Neural cell (in vitro differentiated cells): ENCODE measurements at regions not wholly inside any gene's neighbourhood (a gene's known extent, or its start where the extent isn't known, plus 50 kb on each side); places are given as distances from the start of the nearest gene placed in this dataset.

ENCODE experiments used
- H2AFZ ChIP-seq: fragments of 200-600, 300-800 bp; sonication (generic), shearing (Covaris generic); 2 replicates; pipeline ENCODE4 v1.6.0; 2014; ENCODE audit warnings: low read depth, mild to moderate bottlenecking, antibody characterized with exemption, low read length, moderate library complexity
- H3F3A ChIP-seq: fragments of 200-600 bp; shearing (Covaris generic); 2 replicates; pipeline ENCODE4 v1.6.1; 2016; ENCODE audit warnings: mild to moderate bottlenecking, moderate library complexity, mixed read lengths, antibody characterized with exemption, low read length; ENCODE audit not compliant: insufficient read depth, poor library complexity, severe bottlenecking
- H3K27ac ChIP-seq: fragments of 200-600, 300-800 bp; sonication (generic), shearing (Covaris generic); 2 replicates; pipeline ENCODE4 v1.5.1; 2014; ENCODE audit warnings: mild to moderate bottlenecking, low read length, moderate library complexity
- H3K27me3 ChIP-seq: fragments of 300-800, 200-600 bp; sonication (generic), shearing (Covaris generic); 2 replicates; pipeline ENCODE4 v1.6.0; 2014; ENCODE audit warnings: mild to moderate bottlenecking, low read depth, low read length, moderate library complexity; ENCODE audit not compliant: insufficient read depth
- H3K36me3 ChIP-seq: fragments of 300-800, 200-600 bp; sonication (generic), shearing (Covaris generic); 2 replicates; pipeline ENCODE4 v1.5.1; 2014; ENCODE audit warnings: mild to moderate bottlenecking, antibody characterized with exemption, low read length, moderate library complexity; ENCODE audit not compliant: insufficient read depth
- H3K4me2 ChIP-seq: fragments of 300-800, 200-600 bp; sonication (generic), shearing (Covaris generic); 2 replicates; pipeline ENCODE4 v1.6.0; 2014; ENCODE audit warnings: mild to moderate bottlenecking, low read length
- H3K4me3 ChIP-seq: fragments of 300-800, 200-600 bp; sonication (generic), shearing (Covaris generic); 2 replicates; pipeline ENCODE4 v1.5.1; 2014; ENCODE audit warnings: mild to moderate bottlenecking, low read length, moderate library complexity
- H3K79me2 ChIP-seq: fragments of 200-600 bp; shearing (Covaris generic); replicated peaks from 2 replicates; pipeline ENCODE4 v1.6.0; 2014; ENCODE audit warnings: mild to moderate bottlenecking, low read length, moderate library complexity; ENCODE audit not compliant: insufficient read depth
- H3K9ac ChIP-seq: fragments of 300-800, 200-600 bp; sonication (generic), shearing (Covaris generic); 2 replicates; pipeline ENCODE4 v1.6.1; 2016; ENCODE audit warnings: mild to moderate bottlenecking, low read length, mixed read lengths
- H3K9me2 ChIP-seq: fragments of 200-600 bp; shearing (Covaris generic); 2 replicates; pipeline ENCODE4 v1.6.1; 2016; ENCODE audit warnings: mild to moderate bottlenecking, low read length, mixed read lengths; ENCODE audit not compliant: insufficient read depth
- H3K9me3 ChIP-seq: fragments of 200-600, 300-800 bp; sonication (generic), shearing (Covaris generic); 2 replicates; pipeline ENCODE4 v1.6.1; 2016; ENCODE audit warnings: mild to moderate bottlenecking, mixed run types, low read length, moderate library complexity, mixed read lengths
- H4K20me1 ChIP-seq: fragments of 200-600 bp; shearing (Covaris generic); 2 replicates; pipeline ENCODE4 v1.6.1; 2016; ENCODE audit warnings: mild to moderate bottlenecking, mixed run types; ENCODE audit not compliant: insufficient read depth
- EP300 ChIP-seq: fragments of 450-650 bp; conservative IDR thresholded peaks from 2 replicates; pipeline ENCODE4 v1.6.1; 2014; ENCODE audit warnings: antibody characterized with exemption, mild to moderate bottlenecking, moderate library complexity; ENCODE audit not compliant: poor library complexity, severe bottlenecking
- EZH2 ChIP-seq: fragments of 200-600, 300-800 bp; shearing (Covaris generic), sonication (generic); IDR thresholded peaks from 2 replicates; pipeline ENCODE4 v1.6.1; 2014; ENCODE audit warnings: antibody characterized with exemption, low read length, borderline replicate concordance, mild to moderate bottlenecking; ENCODE audit not compliant: insufficient read depth, poor library complexity, severe bottlenecking
- MXI1 ChIP-seq: fragments of 450-650 bp; conservative IDR thresholded peaks from 2 replicates; pipeline ENCODE4 v1.6.1; 2014; ENCODE audit warnings: antibody characterized with exemption, mild to moderate bottlenecking; ENCODE audit not compliant: poor library complexity, severe bottlenecking
- POLR2AphosphoS5 ChIP-seq: IDR thresholded peaks from 2 replicates; pipeline ENCODE4 v1.6.1; 2012
- RAD21 ChIP-seq: fragments of 450-650 bp; conservative IDR thresholded peaks from 2 replicates; pipeline ENCODE4 v1.6.1; 2014; ENCODE audit warnings: antibody characterized with exemption, mild to moderate bottlenecking, moderate library complexity
- REST ChIP-seq: IDR thresholded peaks from 2 replicates; pipeline ENCODE4 v1.6.1; 2012; ENCODE audit warnings: borderline replicate concordance
- SMC3 ChIP-seq: fragments of 450-650 bp; conservative IDR thresholded peaks from 2 replicates; pipeline ENCODE4 v1.6.1; 2014; ENCODE audit warnings: antibody characterized with exemption, mild to moderate bottlenecking, moderate library complexity; ENCODE audit not compliant: poor library complexity
- TAF1 ChIP-seq: IDR thresholded peaks from 2 replicates; pipeline ENCODE4 v1.6.1; 2012; ENCODE audit warnings: low read depth
- TF ChIP-seq, protein P1 (sequence below): fragments of 450-650 bp; IDR thresholded peaks from 2 replicates; pipeline ENCODE4 v1.5.1; 2014; ENCODE audit warnings: antibody characterized with exemption, mild to moderate bottlenecking, moderate library complexity; ENCODE audit not compliant: poor library complexity, severe bottlenecking

DNA sequence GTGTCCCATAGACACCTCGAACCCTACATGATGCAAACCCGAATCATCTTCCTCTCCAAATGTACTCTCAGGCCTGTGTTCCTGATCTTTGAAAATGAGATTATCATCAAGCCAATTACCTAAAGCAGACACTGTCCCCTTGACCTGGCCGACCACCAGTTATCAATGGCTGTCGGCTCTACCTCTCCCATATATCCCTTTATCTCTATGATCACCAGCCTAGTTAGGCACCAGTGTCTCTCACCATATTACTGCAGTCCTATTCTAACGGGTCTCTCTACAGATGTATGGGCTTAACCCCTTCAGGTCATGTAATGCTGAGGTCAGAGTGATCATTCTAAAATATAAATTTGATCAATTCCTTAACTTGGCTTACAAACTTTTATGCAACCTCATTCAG lies 234.9 kb upstream of the MARCKS start:
- no peaks in the 10 kb centered on the region for H4K20me1 ChIP-seq
- no peaks in the 10 kb centered on the region for H3K27me3 ChIP-seq
- no peak overlapping the region for H3K4me2 ChIP-seq
- H3K27ac ChIP-seq, result no peak overlapping the region
- H3K79me2 ChIP-seq, result no peaks in the 10 kb centered on the region
- no peak overlapping the region for H2AFZ ChIP-seq
- no peaks in the 10 kb centered on the region for H3F3A ChIP-seq
- H3K9ac ChIP-seq, result no peak overlapping the region
- no peaks in the 10 kb centered on the region for H3K36me3 ChIP-seq
- no peak for TF ChIP-seq POLR2AphosphoS5
- H3K9me3 ChIP-seq, result no peaks in the 10 kb centered on the region
- H3K9me2 ChIP-seq, result no peaks in the 10 kb centered on the region
- no peak overlapping the region for H3K4me3 ChIP-seq

GRCh38 chr6:113623129-113623528 lies 234.0 kb upstream of the MARCKS start:
- no peak overlapping the region for H3K9ac ChIP-seq
- no peaks in the 10 kb centered on the region for H3K36me3 ChIP-seq
- no peak overlapping the region for H2AFZ ChIP-seq
- H3K9me2 ChIP-seq, result no peaks in the 10 kb centered on the region
- H3K4me3 ChIP-seq, result no peak overlapping the region
- no peak overlapping the region for H3K27ac ChIP-seq
- no peak overlapping the region for H3K4me2 ChIP-seq
- TF ChIP-seq EP300 (no peak), RAD21 (no peak), POLR2AphosphoS5 (no peak)
- no peaks in the 10 kb centered on the region for H3K27me3 ChIP-seq
- H4K20me1 ChIP-seq, result no peaks in the 10 kb centered on the region
- H3K9me3 ChIP-seq, result no peaks in the 10 kb centered on the region
- no peaks in the 10 kb centered on the region for H3K79me2 ChIP-seq
- no peaks in the 10 kb centered on the region for H3F3A ChIP-seq

- Histone ChIP-seq H2AFZ (no peak overlapping the region), H3K79me2 (no peaks in the 10 kb centered on the region), H3K9me2 (no peaks in the 10 kb centered on the region), H3K9ac (no peak overlapping the region), H3K4me3 (no peak overlapping the region), H3K36me3 (no peaks in the 10 kb centered on the region), H4K20me1 (no peaks in the 10 kb centered on the region), H3K9me3 (no peaks in the 10 kb centered on the region), H3F3A (no peaks in the 10 kb centered on the region), H3K27ac (no peak overlapping the region), H3K4me2 (no peak overlapping the region), H3K27me3 (no peaks in the 10 kb centered on the region)
- no peak for TF ChIP-seq RAD21
- TF ChIP-seq, protein P1, sequence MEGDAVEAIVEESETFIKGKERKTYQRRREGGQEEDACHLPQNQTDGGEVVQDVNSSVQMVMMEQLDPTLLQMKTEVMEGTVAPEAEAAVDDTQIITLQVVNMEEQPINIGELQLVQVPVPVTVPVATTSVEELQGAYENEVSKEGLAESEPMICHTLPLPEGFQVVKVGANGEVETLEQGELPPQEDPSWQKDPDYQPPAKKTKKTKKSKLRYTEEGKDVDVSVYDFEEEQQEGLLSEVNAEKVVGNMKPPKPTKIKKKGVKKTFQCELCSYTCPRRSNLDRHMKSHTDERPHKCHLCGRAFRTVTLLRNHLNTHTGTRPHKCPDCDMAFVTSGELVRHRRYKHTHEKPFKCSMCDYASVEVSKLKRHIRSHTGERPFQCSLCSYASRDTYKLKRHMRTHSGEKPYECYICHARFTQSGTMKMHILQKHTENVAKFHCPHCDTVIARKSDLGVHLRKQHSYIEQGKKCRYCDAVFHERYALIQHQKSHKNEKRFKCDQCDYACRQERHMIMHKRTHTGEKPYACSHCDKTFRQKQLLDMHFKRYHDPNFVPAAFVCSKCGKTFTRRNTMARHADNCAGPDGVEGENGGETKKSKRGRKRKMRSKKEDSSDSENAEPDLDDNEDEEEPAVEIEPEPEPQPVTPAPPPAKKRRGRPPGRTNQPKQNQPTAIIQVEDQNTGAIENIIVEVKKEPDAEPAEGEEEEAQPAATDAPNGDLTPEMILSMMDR, result no peak
- no peak for TF ChIP-seq REST
- no peak for TF ChIP-seq EP300
- TF ChIP-seq SMC3, result no peak
- TF ChIP-seq TAF1, result no peak
- TF ChIP-seq EZH2, result no peak
- TF ChIP-seq MXI1, result no peak
- TF ChIP-seq POLR2AphosphoS5, result no peak
Measured at GRCh38 chr6:113625850-113626249, 231.3 kb upstream of the MARCKS start.
